Ovary (tissue), 7 donors: ENCODE measurements at regions not wholly inside any gene's neighbourhood (a gene's known extent, or its start where the extent isn't known, plus 50 kb on each side); places are given as distances from the start of the nearest gene placed in this dataset.

Experiments used
- DNase-seq, 5 donors: peaks; one replicate each; pipeline ENCODE4 v3.0.0-alpha.2; 2019 to 2020
- H3K27ac ChIP-seq, 2 donors: fragments of 200-600 bp; one replicate each; pipeline versions ENCODE4 v1.5.1 to v1.8.0; 2019 to 2022
- H3K27me3 ChIP-seq: fragments of 200-600 bp; one replicate; pipeline ENCODE4 v1.8.0; 2022
- H3K36me3 ChIP-seq: fragments of 200-600 bp; sonication (generic); one replicate; pipeline ENCODE4 v1.5.1; 2019
- H3K4me1 ChIP-seq: one replicate; pipeline ENCODE4 v1.8.1; 2013; ENCODE audit warnings: mild to moderate bottlenecking, moderate library complexity; ENCODE audit not compliant: insufficient read depth
- H3K4me3 ChIP-seq: fragments of 200-600 bp; sonication (generic); one replicate; pipeline ENCODE4 v1.5.1; 2017
- H3K9me3 ChIP-seq, 2 donors: fragments of 200-600 bp in 1 of 2; sonication (generic) in 1 of 2; one replicate each; pipeline versions ENCODE4 v1.5.1 to v1.8.1; 2013 to 2019; ENCODE audit warnings: mild to moderate bottlenecking in 1 of 2, moderate library complexity in 1 of 2
- CTCF ChIP-seq, 3 donors: fragments of 450-650 bp in 2 of 3; fragments of 200-600 bp in 1 of 3; IDR thresholded peaks; one replicate each; pipeline versions ENCODE4 v1.5.1 to v1.8.0; 2016 to 2022; ENCODE audit warnings: antibody characterized with exemption in 3 of 3, mild to moderate bottlenecking in 1 of 3
- EP300 ChIP-seq: sonication (generic); formaldehyde crosslinking; IDR thresholded peaks from one replicate; pipeline ENCODE4 v1.6.1; 2017; ENCODE audit warnings: antibody characterized with exemption
- POLR2A ChIP-seq: fragments of 450-650 bp; IDR thresholded peaks from one replicate; pipeline ENCODE4 v1.6.1; 2017; ENCODE audit warnings: antibody characterized with exemption, mild to moderate bottlenecking, moderate library complexity
- WGBS, 3 donors: extraction: QIAGEN DNeasy Blood & Tissue Kit in 1 of 3; methylation state at CpG; one replicate each; pipeline versions ENCODE4 v1.1.5 to v1.1.7; 2013 to 2017; 5-methylcytosine and 5-hydroxymethylcytosine counted together
- intact Hi-C, 4 donors: fragments of 100-400 bp; cut with DNase I; formaldehyde crosslinking; loops; one replicate each; pipeline versions ENCODE4 v1.11.0 to v1.15.1; 2022 to 2023
- donor health status: DM: no; HTN: no; CAD: no; lungs with moderate emphysema.
- donor health status: DM: no; HTN: no; CAD: no.
- donor health status: Bipolar disorder and iron deficiency.
- donor health status: DM: no; HTN: no; CAD: no.
- donor health status: DM: yes; HTN: yes; CAD: no.

GRCh38 chr4:159012381-159012780 lies 90.5 kb upstream of the RAPGEF2 start:
- Histone ChIP-seq H3K4me3 (no peak overlapping the region), H3K27me3 (no peaks in the 10 kb centered on the region), H3K9me3 (no peaks in the 10 kb centered on the region), H3K36me3 (no peaks in the 10 kb centered on the region), H3K27ac (no peak overlapping the region), H3K4me1 (peaks cover 2% of the 10 kb centered on the region)
- TF ChIP-seq EP300 (no peak), CTCF (IDR thresholded peaks at IDR 0.05) (no peak), POLR2A (no peak)
- no peak for DNase-seq
- WGBS, 3 donors = 78 to 79% (median 79%) methylated on average over 4 of the region's 4 CpGs
- intact Hi-C loops = no loop called here

- Histone ChIP-seq H3K4me1 (peaks cover 2% of the 10 kb centered on the region), H3K36me3 (no peaks in the 10 kb centered on the region), H3K27me3 (no peaks in the 10 kb centered on the region), H3K4me3 (no peak overlapping the region), H3K27ac (no peak overlapping the region), H3K9me3 (no peaks in the 10 kb centered on the region)
- intact Hi-C loops = no loop called here
- no peak for TF ChIP-seq EP300
- no peak for TF ChIP-seq CTCF (IDR thresholded peaks at IDR 0.05)
- TF ChIP-seq POLR2A = no peak
- no peak for DNase-seq
These were observed 89.2 kb upstream of the RAPGEF2 start for GRCh38 chr4:159013692-159014091.

GRCh38 chr4:159014859-159015258 lies 88.0 kb upstream of the RAPGEF2 start:
- WGBS, 3 donors = 64 to 83% (median 83%) methylated on average over 4 of the region's 4 CpGs
- TF ChIP-seq POLR2A = no peak
- no peak for TF ChIP-seq CTCF (IDR thresholded peaks at IDR 0.05)
- TF ChIP-seq EP300 = no peak
- intact Hi-C loops = no loop called here

GRCh38 chr4:159015841-159016240 lies 87.0 kb upstream of the RAPGEF2 start:
- Histone ChIP-seq H3K27me3 (no peaks in the 10 kb centered on the region), H3K27ac (no peak overlapping the region), H3K4me3 (no peak overlapping the region), H3K36me3 (no peaks in the 10 kb centered on the region), H3K4me1 (no peaks in the 10 kb centered on the region), H3K9me3 (no peaks in the 10 kb centered on the region)
- 86 to 89% (median 89%) methylated on average over 5 of the region's 5 CpGs for WGBS, 3 donors
- TF ChIP-seq POLR2A (no peak), EP300 (no peak), CTCF (IDR thresholded peaks at IDR 0.05) (no peak)
- intact Hi-C loops = no loop called here
- DNase-seq = no peak

More at GRCh38 chr4:159014859-159015258, 88.0 kb upstream of the RAPGEF2 start:
- Histone ChIP-seq H3K9me3 (no peaks in the 10 kb centered on the region), H3K36me3 (no peaks in the 10 kb centered on the region), H3K27me3 (no peaks in the 10 kb centered on the region), H3K27ac (no peak overlapping the region), H3K4me3 (no peak overlapping the region), H3K4me1 (peaks cover 2% of the 10 kb centered on the region)
- DNase-seq = no peak

GRCh38 chr4:159016593-159017024 lies 86.3 kb upstream of the RAPGEF2 start:
- 10 to 14% (median 13%) methylated on average over 8 of the region's 8 CpGs for WGBS, 3 donors
- no peaks in the 10 kb centered on the region for H3K27me3 ChIP-seq

More at GRCh38 chr4:159016593-159017024, 86.3 kb upstream of the RAPGEF2 start:
- Histone ChIP-seq H3K9me3 (no peaks in the 10 kb centered on the region), H3K36me3 (no peaks in the 10 kb centered on the region), H3K27ac (no peak overlapping the region), H3K4me1 (no peaks in the 10 kb centered on the region), H3K4me3 (no peak overlapping the region)
- no peak for TF ChIP-seq EP300
- TF ChIP-seq CTCF (IDR thresholded peaks at IDR 0.05) = no peak
- TF ChIP-seq POLR2A = no peak
- intact Hi-C loops = no loop called here
- DNase-seq = peak; percentile 13 to 41 (median 23)
